ENCODE measurements at regions not wholly inside any gene's neighbourhood (a gene's known extent, or its start where the extent isn't known, plus 50 kb on each side); places are given as distances from the start of the nearest gene placed in this dataset.
A peak's percentile ranks its signal among the peaks of the same experiment; 100 is the strongest.
"Not testable (repeated sequence)": the region's sequence is repeated elsewhere in the genome, so short reads cannot be mapped to it uniquely, and the experiment has no call there.

- DNase-seq: no peak
Measured at GRCh38 chr4:127400276-127400675, 232.5 kb upstream of the INTU start.

GRCh38 chr4:127400731-127401346 is 231.9 kb upstream of the INTU start:
- DNase-seq: peak; percentile 4

GRCh38 chr4:127403471-127404084 is 229.2 kb upstream of the INTU start:
- no peak for DNase-seq

- no peak for DNase-seq
Measured at GRCh38 chr4:127406187-127406586, 226.6 kb upstream of the INTU start.

- not testable (repeated sequence) for DNase-seq
Measured at GRCh38 chr4:127407572-127407971, 225.2 kb upstream of the INTU start.

GRCh38 chr4:127410201-127410600 is 222.6 kb upstream of the INTU start:
- no peak for DNase-seq

GRCh38 chr4:127410644-127411043 is 222.1 kb upstream of the INTU start:
- no peak for DNase-seq

GRCh38 chr4:127414951-127415606 is 217.7 kb upstream of the INTU start:
- no peak for DNase-seq

- no peak for DNase-seq
Measured at GRCh38 chr4:127416115-127416514, 216.6 kb upstream of the INTU start.

GRCh38 chr4:127417885-127418535 is 214.7 kb upstream of the INTU start:
- no peak for DNase-seq

GRCh38 chr4:127419431-127419830 is 213.3 kb upstream of the INTU start:
- DNase-seq: no peak

GRCh38 chr4:127421437-127421836 is 211.3 kb upstream of the INTU start:
- DNase-seq: no peak

GRCh38 chr4:127425202-127425845 is 207.4 kb upstream of the INTU start:
- no peak for DNase-seq

GRCh38 chr4:127425851-127426250 is 206.9 kb upstream of the INTU start:
- DNase-seq: no peak

- DNase-seq: no peak
Measured at GRCh38 chr4:127441571-127441970, 191.2 kb upstream of the INTU start.

GRCh38 chr4:127445471-127445870 is 187.3 kb upstream of the INTU start:
- DNase-seq: no peak

GRCh38 chr4:127446427-127446885 is 186.3 kb upstream of the INTU start:
- DNase-seq: no peak

GRCh38 chr4:127448986-127449385 is 183.8 kb upstream of the INTU start:
- DNase-seq: no peak

- DNase-seq: no peak
Measured at GRCh38 chr4:127449449-127449848, 183.3 kb upstream of the INTU start.

- no peak for DNase-seq
Measured at GRCh38 chr4:127450276-127450675, 182.5 kb upstream of the INTU start.

GRCh38 chr4:127463883-127464282 is 168.9 kb upstream of the INTU start:
- DNase-seq: no peak

- DNase-seq: no peak
Measured at GRCh38 chr4:127469542-127469941, 163.2 kb upstream of the INTU start.
